PC-9 (cell line): ENCODE measurements at regions not wholly inside any gene's neighbourhood (a gene's known extent, or its start where the extent isn't known, plus 50 kb on each side); places are given as distances from the start of the nearest gene placed in this dataset.
"Not testable (repeated sequence)": the region's sequence is repeated elsewhere in the genome, so short reads cannot be mapped to it uniquely, and the experiment has no call there.

ENCODE experiments used
- BruUV-seq: library from RNA; stranded (reverse); fragments of 400-500 nt; replicated peaks from 2 replicates; lab custom pipeline; 2021; lab: Mats Ljungman, UMichigan
- CTCF ChIA-PET: fragments of 300-600 bp; sonication (Branson Sonifier 250); formaldehyde crosslinking; loops from one replicate; lab custom pipeline; 2022; ENCODE audit warnings: antibody characterized with exemption; lab: Charles Lee
- POLR2A ChIA-PET: fragments of 300-600 bp; sonication (Branson Sonifier 250); formaldehyde crosslinking; loops from one replicate; lab custom pipeline; 2022; ENCODE audit warnings: antibody characterized with exemption; ENCODE audit not compliant: unreplicated experiment; lab: Charles Lee
- DNase-seq, 2 experiments: peaks; one replicate each; pipeline versions ENCODE4 v3.0.0 to v3.0.0-alpha.2; 2015 to 2022; ENCODE audit warnings: mixed read lengths in 1 of 2
- H2AFZ ChIP-seq: fragments of 200-600 bp; sonication (generic); 2 replicates; pipeline ENCODE4 v1.8.1; 2017; ENCODE audit warnings: antibody characterized with exemption
- H3F3A ChIP-seq: fragments of 200-600 bp; sonication (generic); 2 replicates; pipeline ENCODE4 v1.8.1; 2017; ENCODE audit warnings: antibody characterized with exemption, mild to moderate bottlenecking, low read depth; ENCODE audit not compliant: insufficient read depth
- H3K27ac ChIP-seq: fragments of 200-600 bp; sonication (generic); 2 replicates; pipeline ENCODE4 v1.6.1; 2016; ENCODE audit warnings: mixed run types
- H3K27me3 ChIP-seq: fragments of 200-600 bp; sonication (generic); 2 replicates; pipeline ENCODE4 v1.6.1; 2016; ENCODE audit warnings: low read depth, mixed run types; ENCODE audit not compliant: insufficient read depth
- H3K36me3 ChIP-seq: fragments of 200-600 bp; sonication (generic); 2 replicates; pipeline ENCODE4 v1.6.1; 2016; ENCODE audit warnings: low read depth, mixed run types
- H3K4me1 ChIP-seq: fragments of 200-600 bp; sonication (generic); replicated peaks from 2 replicates; pipeline ENCODE4 v1.6.1; 2016; ENCODE audit warnings: mixed run types; ENCODE audit not compliant: insufficient read depth
- H3K4me2 ChIP-seq: fragments of 200-600 bp; sonication (generic); 2 replicates; pipeline ENCODE4 v1.6.1; 2017; ENCODE audit warnings: mixed run types
- H3K4me3 ChIP-seq: fragments of 200-600 bp; sonication (generic); 2 replicates; pipeline ENCODE4 v1.6.1; 2016; ENCODE audit warnings: mixed run types
- H3K79me2 ChIP-seq: fragments of 200-600 bp; sonication (generic); 2 replicates; pipeline ENCODE4 v1.6.1; 2017; ENCODE audit warnings: low read depth, mixed run types
- H3K9me2 ChIP-seq: fragments of 200-600 bp; sonication (generic); 2 replicates; pipeline ENCODE4 v1.8.1; 2017; ENCODE audit warnings: mild to moderate bottlenecking; ENCODE audit not compliant: insufficient read depth
- H3K9me3 ChIP-seq: fragments of 200-600 bp; sonication (generic); 2 replicates; pipeline ENCODE4 v1.8.1; 2016; ENCODE audit warnings: low read depth; ENCODE audit not compliant: insufficient read depth
- H4K20me1 ChIP-seq: fragments of 200-600 bp; sonication (generic); 2 replicates; pipeline ENCODE4 v1.8.1; 2017; ENCODE audit not compliant: insufficient read depth
- CTCF ChIP-seq: fragments of 200-600 bp; sonication (generic); conservative IDR thresholded peaks from 2 replicates; pipeline ENCODE4 v1.6.1; 2017; ENCODE audit warnings: mixed run types, antibody characterized with exemption, mild to moderate bottlenecking, moderate library complexity
- EZH2 ChIP-seq: fragments of 200-600 bp; sonication (generic); IDR thresholded peaks from 2 replicates; pipeline ENCODE4 v1.8.0; 2017; ENCODE audit warnings: antibody characterized with exemption, low read depth
- intact Hi-C: fragments of 100-400 bp; cut with micrococcal nuclease; formaldehyde crosslinking; loops from one replicate; pipeline ENCODE4 v1.10.0; 2022; ENCODE audit not compliant: unreplicated experiment

- no peak overlapping the region for H3K27ac ChIP-seq
- no TSS peak for BruUV-seq
- H3K9me2 ChIP-seq, result no peaks in the 10 kb centered on the region
- H3K79me2 ChIP-seq, result no peaks in the 10 kb centered on the region
- DNase-seq, result no peak
- no peaks in the 10 kb centered on the region for H3F3A ChIP-seq
- no peaks in the 10 kb centered on the region for H3K9me3 ChIP-seq
- H4K20me1 ChIP-seq, result no peaks in the 10 kb centered on the region
- H3K36me3 ChIP-seq, result no peaks in the 10 kb centered on the region
- H3K27me3 ChIP-seq, result peaks cover 6% of the 10 kb centered on the region; the same call in 1 of the 2 replicates
- intact Hi-C loops, result no loop called here
- TF ChIP-seq CTCF (no peak), EZH2 (no peak)
- H3K4me3 ChIP-seq, result no peak overlapping the region
- ChIA-PET POLR2A (no interaction called here), CTCF (no interaction called here)
- H3K4me2 ChIP-seq, result no peak overlapping the region
- no peak overlapping the region for H2AFZ ChIP-seq
- H3K4me1 ChIP-seq, result no peaks in the 10 kb centered on the region
Observed at GRCh38 chr16:6753553-6753952, 579.1 kb upstream of the RBFOX1 start.

GRCh38 chr16:6751191-6751590 lies 581.5 kb upstream of the RBFOX1 start:
- no peaks in the 10 kb centered on the region for H3K4me1 ChIP-seq
- H3K27me3 ChIP-seq, result peaks cover 6% of the 10 kb centered on the region; the same call in 1 of the 2 replicates
- H3K36me3 ChIP-seq, result no peaks in the 10 kb centered on the region
- TF ChIP-seq EZH2 (no peak), CTCF (no peak)
- no peaks in the 10 kb centered on the region for H3K9me2 ChIP-seq
- H2AFZ ChIP-seq, result no peak overlapping the region
- no peaks in the 10 kb centered on the region for H3F3A ChIP-seq
- no peaks in the 10 kb centered on the region for H4K20me1 ChIP-seq
- intact Hi-C loops, result no loop called here
- H3K9me3 ChIP-seq, result no peaks in the 10 kb centered on the region
- CTCF ChIA-PET, result no interaction called here
- no peak overlapping the region for H3K4me2 ChIP-seq
- H3K27ac ChIP-seq, result no peak overlapping the region
- no peaks in the 10 kb centered on the region for H3K79me2 ChIP-seq
- POLR2A ChIA-PET, result no interaction called here
- H3K4me3 ChIP-seq, result no peak overlapping the region
- BruUV-seq, result no TSS peak
- no peak for DNase-seq

GRCh38 chr16:6749698-6750097 lies 582.9 kb upstream of the RBFOX1 start:
- no peak for DNase-seq
- Histone ChIP-seq H3K27me3 (peaks cover 6% of the 10 kb centered on the region; the same call in 1 of the 2 replicates), H3K9me3 (no peaks in the 10 kb centered on the region), H3K27ac (no peak overlapping the region), H2AFZ (no peak overlapping the region), H3K4me3 (no peak overlapping the region), H3K4me1 (no peaks in the 10 kb centered on the region), H3F3A (no peaks in the 10 kb centered on the region), H3K9me2 (no peaks in the 10 kb centered on the region), H3K79me2 (no peaks in the 10 kb centered on the region), H3K4me2 (no peak overlapping the region), H3K36me3 (no peaks in the 10 kb centered on the region), H4K20me1 (no peaks in the 10 kb centered on the region)
- ChIA-PET POLR2A (interaction anchor here (0.6 kb wide), 1 partner anchor 16 kb away, joined by 8 read pairs; no protein-coding TSS in a partner anchor), CTCF (no interaction called here)
- BruUV-seq, result no TSS peak
- intact Hi-C loops, result no loop called here
- TF ChIP-seq CTCF, result no peak
- no peak for TF ChIP-seq EZH2

GRCh38 chr16:6736302-6736701 lies 596.3 kb upstream of the RBFOX1 start:
- H3K9me2 ChIP-seq, POLR2A ChIA-PET, H2AFZ ChIP-seq, H3K9me3 ChIP-seq, H3K36me3 ChIP-seq, H3K4me1 ChIP-seq, DNase-seq, H4K20me1 ChIP-seq, H3K4me2 ChIP-seq, BruUV-seq, H3K4me3 ChIP-seq, CTCF ChIA-PET, H3F3A ChIP-seq, intact Hi-C loops, H3K27ac ChIP-seq, H3K79me2 ChIP-seq, H3K27me3 ChIP-seq: not testable (repeated sequence)
